K562 (cell line): ENCODE measurements at regions not wholly inside any gene's neighbourhood (a gene's known extent, or its start where the extent isn't known, plus 50 kb on each side); places are given as distances from the start of the nearest gene placed in this dataset.

Experiments
- ATAC-seq: fragments of 200-7000 bp; cut with Tn5 transposase; 3 replicates; pipeline ENCODE4 v1.9.1; 2020; ENCODE audit warnings: moderate library complexity
- BruUV-seq: library from RNA; stranded (reverse); fragments of 400-500 nt; replicated peaks from 2 replicates; lab custom pipeline; 2021; lab: Mats Ljungman, UMichigan
- CTCF ChIA-PET: fragments of 300-600 bp; formaldehyde crosslinking; extraction: SDS; loops from one replicate; lab custom pipeline; 2021; ENCODE audit warnings: low intra/inter-chr PET ratio; lab: Yijun Ruan, JAX
- POLR2A ChIA-PET: fragments of 300-600, 350-650 bp; sonication (Branson Sonifier 250); formaldehyde crosslinking; extraction: SDS; loops from one replicate; lab custom pipeline; 2021; ENCODE audit warnings: antibody characterized with exemption, inconsistent platforms; lab: Yijun Ruan, JAX
- DNase-seq, 4 experiments: peaks; one replicate each; pipeline versions ENCODE4 v3.0.0 to v3.0.0-alpha.2; 2011 to 2018; ENCODE audit warnings: low spot score in 3 of 4, mixed read lengths in 3 of 4; ENCODE audit errors: extremely low read depth in 1 of 4
- FAIRE-seq: peaks from 2 replicates; lab custom pipeline; 2011; peaks lifted over from hg19 to GRCh38; lab: Jason Lieb, UNC
- H2AFZ ChIP-seq: 2 replicates; pipeline ENCODE4 v1.6.0; 2011; ENCODE audit warnings: low read depth, low read length, control low read depth, inconsistent platforms
- H3K27ac ChIP-seq: fragments of 200-600 bp; 3 replicates; pipeline ENCODE4 v1.8.0; 2011; ENCODE audit warnings: low read depth, mild to moderate bottlenecking, control low read depth, inconsistent platforms, low read length, moderate library complexity, mixed read lengths; ENCODE audit errors: extremely low read depth
- H3K27me3 ChIP-seq, 2 experiments: fragments of 300-600 bp in 1 of 2; 2 replicates in 1 of 2; 3 replicates in 1 of 2; pipeline versions ENCODE4 v1.6.0 to v1.8.0; 2011; ENCODE audit warnings: inconsistent platforms in 2 of 2, low read length in 2 of 2, mild to moderate bottlenecking in 1 of 2, mixed read lengths in 1 of 2, moderate library complexity in 1 of 2; ENCODE audit not compliant: control insufficient read depth in 2 of 2, insufficient read depth in 2 of 2
- H3K36me3 ChIP-seq: fragments of 300-600 bp; 3 replicates; pipeline ENCODE4 v1.8.0; 2011; ENCODE audit warnings: mild to moderate bottlenecking, low read length, inconsistent platforms; ENCODE audit not compliant: control insufficient read depth, insufficient read depth
- H3K4me1 ChIP-seq, 2 experiments: fragments of 200-600 bp in 1 of 2; replicated peaks in 1 of 2; 2 replicates in 1 of 2; 3 replicates in 1 of 2; pipeline versions ENCODE4 v1.5.1 to v1.8.0; 2011; ENCODE audit warnings: inconsistent platforms in 2 of 2, low read length in 2 of 2, mild to moderate bottlenecking in 1 of 2, mixed read lengths in 1 of 2, moderate library complexity in 1 of 2; ENCODE audit not compliant: control insufficient read depth in 2 of 2, insufficient read depth in 2 of 2
- H3K4me2 ChIP-seq: 2 replicates; pipeline ENCODE4 v1.6.1; 2011; ENCODE audit warnings: low read length, control low read depth, inconsistent platforms, mixed read lengths; ENCODE audit not compliant: insufficient read depth
- H3K4me3 ChIP-seq: fragments of 200-600 bp; sonication (generic), shearing (Covaris generic); 2 replicates; pipeline ENCODE4 v1.5.1; 2016; ENCODE audit warnings: control low read depth, inconsistent platforms
- H3K79me2 ChIP-seq: fragments of 200-600 bp; 3 replicates; pipeline ENCODE4 v1.8.0; 2011; ENCODE audit warnings: low read length, inconsistent platforms; ENCODE audit not compliant: control insufficient read depth, insufficient read depth
- H3K9ac ChIP-seq, 2 experiments: 2 replicates each; pipeline versions ENCODE4 v1.6.0 to v1.6.1; 2011; ENCODE audit warnings: low read depth in 2 of 2, low read length in 2 of 2, control low read depth in 1 of 2, inconsistent platforms in 1 of 2, mild to moderate bottlenecking in 1 of 2, mixed read lengths in 1 of 2; ENCODE audit not compliant: insufficient read depth in 1 of 2
- H3K9me1 ChIP-seq: one replicate; pipeline ENCODE4 v1.6.0; 2011; ENCODE audit warnings: inconsistent platforms, mild to moderate bottlenecking, low read length, moderate library complexity; ENCODE audit not compliant: control insufficient read depth, insufficient read depth
- H3K9me3 ChIP-seq: replicated peaks from 2 replicates; pipeline ENCODE4 v1.5.1; 2011; ENCODE audit warnings: low read depth, low read length, inconsistent platforms; ENCODE audit not compliant: control insufficient read depth, insufficient read depth
- H4K20me1 ChIP-seq: replicated peaks from 2 replicates; pipeline ENCODE4 v1.6.1; 2011; ENCODE audit warnings: low read length, inconsistent platforms, mixed read lengths; ENCODE audit not compliant: control insufficient read depth, insufficient read depth
- ATF3 ChIP-seq, 2 experiments: fragments of 450-650 bp in 1 of 2; sonication (generic) in 1 of 2; formaldehyde crosslinking in 1 of 2; IDR thresholded peaks in 1 of 2; conservative IDR thresholded peaks in 1 of 2; 2 replicates each; pipeline versions ENCODE4 v1.6.1 to v1.8.1; 2016 to 2023; ENCODE audit warnings: mild to moderate bottlenecking in 2 of 2, moderate library complexity in 2 of 2, inconsistent platforms in 1 of 2, missing genetic modification reagents in 1 of 2
- BCOR ChIP-seq: fragments of 450-650 bp; IDR thresholded peaks from 2 replicates; pipeline ENCODE4 v1.6.1; 2016
- BRCA1 ChIP-seq, 2 experiments: fragments of 450-650 bp in 1 of 2; sonication (generic) in 1 of 2; formaldehyde crosslinking in 1 of 2; IDR thresholded peaks; 2 replicates each; pipeline versions ENCODE4 v1.5.0 to v1.6.1; 2017 to 2020; ENCODE audit warnings: mild to moderate bottlenecking in 1 of 2, missing genetic modification reagents in 1 of 2
- CEBPB ChIP-seq: fragments of 450-650 bp; IDR thresholded peaks from 2 replicates; pipeline ENCODE4 v1.6.1; 2016; ENCODE audit warnings: missing genetic modification characterization, missing compliant biosample characterization
- CHCHD3 ChIP-seq: fragments of 250-450 bp; sonication (Bioruptor Pico); IDR thresholded peaks from 2 replicates; pipeline ENCODE4 v2.1.2; 2022; ENCODE audit warnings: mild to moderate bottlenecking
- FIP1L1 ChIP-seq: fragments of 200-400 bp; formaldehyde crosslinking; IDR thresholded peaks from 2 replicates; pipeline ENCODE4 v1.6.1; 2018; ENCODE audit warnings: mild to moderate bottlenecking, low read depth, low read length; ENCODE audit not compliant: poor library complexity, severe bottlenecking
- HDAC1 ChIP-seq, 2 experiments: fragments of 450-650 bp; IDR thresholded peaks; 2 replicates each; pipeline ENCODE4 v1.6.1; 2016 to 2017; ENCODE audit warnings: inconsistent platforms in 1 of 2, mild to moderate bottlenecking in 1 of 2, moderate library complexity in 1 of 2
- KDM1A ChIP-seq, 2 experiments: fragments of 450-650 bp; IDR thresholded peaks; 2 replicates each; pipeline ENCODE4 v1.6.1; 2016; ENCODE audit warnings: mild to moderate bottlenecking in 2 of 2
- MAFK ChIP-seq: IDR thresholded peaks from 2 replicates; pipeline ENCODE4 v1.6.1; 2011; ENCODE audit warnings: low read length, improper control_type of control experiment
- MAX ChIP-seq: sonication (generic); formaldehyde crosslinking; IDR thresholded peaks from 2 replicates; pipeline ENCODE4 v1.9.0; 2022; ENCODE audit warnings: mild to moderate bottlenecking, missing genetic modification reagents
- MEF2A ChIP-seq: IDR thresholded peaks from 2 replicates; pipeline ENCODE4 v1.6.1; 2011; ENCODE audit warnings: low read depth, mild to moderate bottlenecking, low read length, moderate library complexity; ENCODE audit not compliant: control insufficient read depth
- RBM25 ChIP-seq: fragments of 200-400 bp; formaldehyde crosslinking; IDR thresholded peaks from 2 replicates; pipeline ENCODE4 v1.6.1; 2018; ENCODE audit warnings: low read length, low read depth, moderate library complexity; ENCODE audit not compliant: severe bottlenecking
- SRSF7 ChIP-seq: fragments of 200-400 bp; formaldehyde crosslinking; optimal IDR thresholded peaks from 2 replicates; pipeline ENCODE3; 2017; ENCODE audit warnings: mild to moderate bottlenecking, low read depth, low read length
- WGBS: fragments of 100-300 bp; shearing (Covaris generic); methylation state at CpG from one replicate; pipeline ENCODE4 v1.1.6; 2016; ENCODE audit warnings: low coverage, mixed read lengths; ENCODE audit not compliant: insufficient coverage; ENCODE audit errors: missing lambda C conversion rate; 5-methylcytosine and 5-hydroxymethylcytosine counted together
- in situ Hi-C: fragments of 300-500 bp; cut with MboI; formaldehyde crosslinking; loops from 4 replicates; pipeline ENCODE4 v1.15.0; 2018; ENCODE audit warnings: inconsistent platforms, mixed read lengths
- intact Hi-C: fragments of 100-400 bp; cut with micrococcal nuclease; formaldehyde crosslinking; loops from 2 replicates; pipeline ENCODE4 v1.14.2; 2022

- Histone ChIP-seq H3K9me1 (no peaks in the 10 kb centered on the region), H3K9me3 (no peaks in the 10 kb centered on the region), H3K27me3 (no peaks in the 10 kb centered on the region), H3K4me2 (no peak overlapping the region), H3K9ac (no peak overlapping the region), H3K36me3 (no peaks in the 10 kb centered on the region), H2AFZ (no peak overlapping the region), H3K79me2 (no peaks in the 10 kb centered on the region), H3K4me1 (no peaks in the 10 kb centered on the region; a peak in 1 of 5 replicates), H3K4me3 (no peak overlapping the region), H4K20me1 (no peaks in the 10 kb centered on the region), H3K27ac (no peak overlapping the region)
- in situ Hi-C loops (no loop called here), intact Hi-C loops (loop anchor here (5.0 kb wide), 1 partner anchor 33 kb away; no protein-coding TSS in a partner anchor)
- 66% methylated on average over 3 of the region's 3 CpGs for WGBS
- no peak for DNase-seq
- no TSS peak for BruUV-seq
- no peak for ATAC-seq
- ChIA-PET POLR2A (no interaction called here), CTCF (no interaction called here)
- TF ChIP-seq HDAC1 (IDR thresholded peaks at IDR 0.05), result no peak
- no peak for TF ChIP-seq MAFK
- no peak for TF ChIP-seq CHCHD3 (CRISPR knock-in tag)
- FAIRE-seq, result no peak
These were observed 183.1 kb upstream of the PRPS1L1 start for GRCh38 chr7:18210788-18211187.

GRCh38 chr7:18212308-18212707, 184.7 kb upstream of the PRPS1L1 start:
- Histone ChIP-seq H3K9me3 (no peaks in the 10 kb centered on the region), H3K79me2 (no peaks in the 10 kb centered on the region), H4K20me1 (no peaks in the 10 kb centered on the region), H3K36me3 (no peaks in the 10 kb centered on the region), H2AFZ (peak overlapping the region; percentile 16; the same call in 1 of the 2 replicates), H3K27ac (no peak overlapping the region), H3K9me1 (no peaks in the 10 kb centered on the region), H3K27me3 (no peaks in the 10 kb centered on the region), H3K4me1 (no peaks in the 10 kb centered on the region; a peak in 1 of 5 replicates), H3K4me3 (no peak overlapping the region), H3K9ac (no peak overlapping the region), H3K4me2 (no peak overlapping the region)
- TF ChIP-seq SRSF7 (no peak), RBM25 (peak; percentile 92), BCOR (peak; percentile 76), FIP1L1 (no peak), MEF2A (no peak), MAX (CRISPR knock-in tag) (no peak), CEBPB (tag) (peak; percentile 31; the same call in 1 of the 2 replicates), KDM1A (IDR thresholded peaks at IDR 0.05) (0 out of 4 replicates have a peak, but pooled peaks of 1 of the 2 experiments have one; percentile 27), BRCA1 (IDR thresholded peaks at IDR 0.05) (no peak), BRCA1 (CRISPR knock-in tag; IDR thresholded peaks at IDR 0.05) (no peak), ATF3 (IDR thresholded peaks at IDR 0.05) (peak; percentile 41; the same call in 1 of the 2 replicates), ATF3 (CRISPR knock-in tag; conservative IDR thresholded peaks at IDR 0.05) (no peak)
- no peak for ATAC-seq
- in situ Hi-C loops (no loop called here), intact Hi-C loops (loop anchor here (5.0 kb wide), 1 partner anchor 35 kb away; no protein-coding TSS in a partner anchor)
- DNase-seq, result no peak
- FAIRE-seq, result no peak
- WGBS, result 76% methylated on average over 3 of the region's 3 CpGs
- ChIA-PET CTCF (no interaction called here), POLR2A (interaction anchor here (1.0 kb wide), 1 partner anchor 34 kb away, joined by 5 read pairs; no protein-coding TSS in a partner anchor)
- BruUV-seq, result no TSS peak
